GM19455 (cell line): ENCODE measurements at regions not wholly inside any gene's neighbourhood (a gene's known extent, or its start where the extent isn't known, plus 50 kb on each side); places are given as distances from the start of the nearest gene placed in this dataset.
"Not testable (repeated sequence)": the region's sequence is repeated elsewhere in the genome, so short reads cannot be mapped to it uniquely, and the experiment has no call there.

Experiments
- ATAC-seq: cut with Tn5 transposase; IDR thresholded peaks from one replicate; pipeline ENCODE4 v1.9.1; 2021; ENCODE audit not compliant: unreplicated experiment

DNA sequence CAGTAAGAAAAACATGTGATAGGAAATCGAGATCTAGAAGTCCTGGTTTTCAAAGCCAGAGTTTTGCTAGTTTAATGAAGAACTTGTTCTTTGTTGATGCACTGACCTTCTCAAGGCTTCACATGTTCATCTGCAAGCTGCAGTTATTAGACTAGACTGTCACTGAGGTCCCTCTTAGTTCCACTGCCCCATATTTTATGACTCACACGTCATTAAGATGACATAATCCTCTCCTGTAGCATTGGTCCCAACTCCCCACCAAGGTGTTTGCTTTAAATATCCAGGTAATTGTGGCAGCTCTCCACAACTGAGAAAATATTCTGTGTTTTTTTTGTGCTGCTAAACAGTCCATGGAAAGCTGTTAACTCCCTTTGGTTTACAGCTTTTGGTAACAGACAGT lies 149.7 kb downstream of the MREG start:
- ATAC-seq, result no peak

- ATAC-seq, result no peak
These were observed 151.0 kb downstream of the MREG start for GRCh38 chr2:215862351-215862771.

DNA sequence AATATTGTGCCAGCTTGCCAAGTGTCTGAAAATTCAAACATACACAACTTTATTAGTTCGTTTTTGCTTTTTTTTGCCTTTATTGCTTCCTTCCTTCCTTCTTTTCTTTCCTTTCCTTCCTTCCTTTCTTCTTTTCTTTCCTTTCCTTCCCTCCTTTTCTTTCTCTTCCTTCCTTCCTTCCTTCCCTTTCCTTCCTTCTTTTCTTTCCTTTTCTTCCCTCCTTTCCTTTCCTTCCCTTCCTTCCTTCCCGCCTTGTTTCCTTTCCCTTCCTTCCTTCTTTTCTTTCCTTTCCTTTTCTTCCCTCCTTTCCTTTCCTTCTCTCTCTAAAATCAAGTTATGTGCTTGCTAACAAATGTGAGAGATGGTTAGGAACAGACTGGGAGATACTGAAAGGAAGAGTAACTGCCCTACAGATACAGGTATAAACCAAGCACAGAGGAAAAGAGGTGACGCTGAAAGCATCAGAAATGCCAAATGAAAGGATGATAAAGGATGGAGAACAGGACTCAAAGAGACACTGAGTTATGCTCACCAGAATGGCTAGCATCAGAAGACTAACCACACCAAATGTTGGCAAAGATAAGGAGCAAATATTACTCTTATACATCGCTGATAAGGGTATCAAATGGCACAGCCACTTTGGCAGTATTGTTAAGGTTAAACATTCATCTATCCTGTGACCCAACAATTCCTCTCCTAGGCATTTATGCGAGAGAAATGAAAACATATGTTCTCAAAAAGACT lies 151.6 kb downstream of the MREG start:
- no peak for ATAC-seq

DNA sequence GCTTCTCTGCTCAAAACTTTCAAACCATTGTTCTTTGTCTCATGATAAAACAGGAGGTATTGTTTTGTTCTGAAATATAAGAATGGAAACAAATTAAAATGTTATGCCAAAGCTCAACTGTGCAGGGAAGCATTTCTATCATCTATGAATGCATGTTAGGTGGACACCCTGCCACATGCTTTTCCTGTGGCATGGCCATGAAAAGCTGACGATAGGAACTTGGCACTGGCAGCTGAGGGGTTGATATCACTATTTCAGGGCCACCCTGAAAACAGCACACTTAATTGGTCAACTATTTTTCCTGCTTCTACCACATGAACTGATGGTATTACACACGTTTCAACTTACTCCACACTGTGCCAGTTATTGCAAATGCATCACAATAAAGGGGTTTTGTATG lies 157.3 kb downstream of the MREG start:
- no peak for ATAC-seq

DNA sequence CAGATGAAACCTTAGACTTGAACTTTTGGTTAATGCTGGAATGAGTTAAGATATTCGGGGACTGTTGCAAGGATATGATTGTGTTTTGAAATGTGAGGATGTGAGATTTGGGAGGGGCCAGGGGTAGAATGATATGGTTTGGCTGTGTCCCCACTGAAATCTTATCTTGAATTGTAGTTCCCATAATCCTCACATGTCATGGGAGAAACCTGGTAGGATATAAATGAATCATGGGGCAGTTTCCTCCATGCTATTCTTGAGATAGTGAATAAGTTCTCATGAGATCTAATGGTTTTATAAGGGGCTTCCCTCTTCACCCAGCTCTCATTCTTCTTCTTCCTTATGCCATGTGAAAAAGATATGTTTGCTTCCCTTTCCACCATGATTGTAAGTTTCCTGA lies 158.0 kb downstream of the MREG start:
- not testable (repeated sequence) for ATAC-seq

DNA sequence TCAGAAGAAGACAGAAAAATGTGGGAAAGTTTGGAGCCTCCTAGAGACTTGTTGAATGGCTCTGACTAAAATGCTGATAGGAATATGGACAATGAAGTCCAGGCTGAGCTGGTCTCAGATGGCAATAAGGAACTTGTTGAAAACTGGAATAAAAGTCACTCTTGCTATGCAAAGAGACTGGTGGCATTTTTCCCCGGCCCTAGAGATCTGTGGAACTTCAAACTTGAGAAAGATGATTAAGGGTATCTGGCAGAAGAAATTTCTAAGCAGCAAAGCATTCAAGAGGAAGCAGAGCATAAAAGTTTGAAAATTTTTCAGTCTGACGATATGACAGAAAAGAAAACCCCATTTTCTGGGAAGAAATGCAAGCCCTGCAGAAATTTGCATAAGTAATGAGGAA lies 159.3 kb downstream of the MREG start:
- no peak for ATAC-seq

DNA sequence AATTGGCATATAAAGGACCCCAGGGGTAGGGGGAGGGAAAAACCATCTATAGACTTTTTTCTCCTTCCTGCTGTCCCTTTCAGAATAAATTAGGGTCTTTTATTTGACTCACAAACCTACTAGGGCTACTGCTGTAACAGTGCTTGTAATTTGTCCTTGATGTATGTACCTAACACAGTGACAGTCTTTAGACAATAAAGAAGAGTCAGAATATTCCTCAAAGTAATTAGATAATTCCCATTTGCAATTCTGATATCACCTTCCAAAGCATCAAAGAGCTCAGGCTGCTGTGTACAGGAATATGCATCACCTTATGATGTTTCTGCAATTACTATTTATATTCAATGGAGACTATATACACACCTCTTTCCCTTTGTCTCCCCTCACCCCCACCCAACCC lies 161.7 kb downstream of the MREG start:
- no peak for ATAC-seq

DNA sequence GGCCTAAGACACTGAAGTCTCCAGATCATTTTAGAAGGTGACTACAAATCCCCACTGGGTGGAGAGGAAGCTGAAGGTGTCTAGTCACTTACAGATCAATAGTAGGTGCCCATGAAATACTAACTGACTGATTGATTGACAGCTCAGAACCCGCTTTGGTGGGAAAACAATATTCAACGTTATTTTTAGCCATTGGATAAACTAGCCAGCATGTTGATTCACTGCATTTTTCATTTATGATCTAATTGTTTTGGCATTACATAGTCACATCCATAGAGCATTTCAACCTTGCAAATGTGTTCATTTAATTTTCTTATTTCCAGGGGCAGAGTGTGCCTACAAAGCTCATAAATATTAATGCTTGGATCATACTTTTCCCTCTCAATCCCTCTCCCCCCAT lies 162.3 kb downstream of the MREG start:
- ATAC-seq, result no peak

- ATAC-seq, result no peak
These were observed 163.0 kb downstream of the MREG start for GRCh38 chr2:215850380-215850779.

GRCh38 chr2:215849771-215850170 lies 163.6 kb downstream of the MREG start:
- no peak for ATAC-seq

- ATAC-seq, result no peak
These were observed 164.7 kb downstream of the MREG start for GRCh38 chr2:215848698-215849097.

DNA sequence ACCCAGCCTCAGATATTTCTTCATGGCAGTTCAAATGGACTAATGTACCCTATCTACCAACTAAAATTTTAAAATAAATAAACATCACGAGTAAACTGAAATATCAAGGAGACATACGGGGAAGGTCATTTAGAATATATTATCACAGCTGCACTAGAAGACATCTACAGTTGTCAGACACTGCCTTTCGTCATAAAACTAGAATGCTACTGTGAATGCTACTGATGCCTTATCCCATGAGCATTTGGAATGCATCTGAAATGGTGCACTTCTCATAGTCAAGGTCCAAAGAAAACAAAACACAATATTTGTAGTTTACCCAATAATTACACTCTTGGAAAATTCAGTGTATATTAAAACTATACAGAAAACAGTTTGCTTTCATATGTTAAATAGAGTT lies 165.2 kb downstream of the MREG start:
- ATAC-seq, result no peak

DNA sequence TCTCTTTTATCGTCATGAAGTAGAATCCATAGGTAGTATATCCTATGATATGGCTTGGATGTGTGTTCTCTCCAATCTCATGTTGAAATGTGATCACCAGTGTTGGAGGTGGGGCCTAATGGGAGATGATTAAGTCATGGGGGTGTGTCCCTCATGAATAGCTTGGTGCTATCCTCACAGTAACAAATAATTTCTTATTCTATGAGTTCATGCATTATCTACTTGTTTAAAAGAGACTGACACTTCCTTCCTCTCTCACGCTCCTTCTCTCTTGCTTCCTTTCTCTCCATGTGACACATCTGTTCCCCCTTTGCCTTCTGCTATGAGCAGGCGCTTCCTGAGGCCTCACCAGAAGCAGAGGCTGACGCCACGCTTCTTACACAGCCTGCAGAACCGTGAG lies 165.6 kb downstream of the MREG start:
- no peak for ATAC-seq

DNA sequence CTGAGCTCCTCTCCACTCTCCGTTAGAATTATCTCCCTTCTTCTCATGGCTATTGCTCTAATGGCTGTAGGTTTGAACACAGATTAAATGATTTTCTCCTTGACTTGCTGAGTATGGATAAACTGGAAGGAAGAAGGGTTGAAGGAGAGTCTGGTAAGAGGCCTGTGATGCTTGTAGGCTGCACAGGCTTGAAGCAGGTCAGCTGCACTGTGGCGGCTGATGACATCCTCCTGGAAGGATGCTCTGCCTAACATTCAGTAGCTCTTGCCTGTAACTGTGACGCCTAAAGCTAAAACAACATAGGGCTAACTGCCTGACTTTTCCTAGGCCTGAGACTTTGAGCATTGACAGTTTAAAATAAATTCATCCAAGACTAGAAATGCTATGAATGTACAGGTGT lies 166.3 kb downstream of the MREG start:
- no peak for ATAC-seq

DNA sequence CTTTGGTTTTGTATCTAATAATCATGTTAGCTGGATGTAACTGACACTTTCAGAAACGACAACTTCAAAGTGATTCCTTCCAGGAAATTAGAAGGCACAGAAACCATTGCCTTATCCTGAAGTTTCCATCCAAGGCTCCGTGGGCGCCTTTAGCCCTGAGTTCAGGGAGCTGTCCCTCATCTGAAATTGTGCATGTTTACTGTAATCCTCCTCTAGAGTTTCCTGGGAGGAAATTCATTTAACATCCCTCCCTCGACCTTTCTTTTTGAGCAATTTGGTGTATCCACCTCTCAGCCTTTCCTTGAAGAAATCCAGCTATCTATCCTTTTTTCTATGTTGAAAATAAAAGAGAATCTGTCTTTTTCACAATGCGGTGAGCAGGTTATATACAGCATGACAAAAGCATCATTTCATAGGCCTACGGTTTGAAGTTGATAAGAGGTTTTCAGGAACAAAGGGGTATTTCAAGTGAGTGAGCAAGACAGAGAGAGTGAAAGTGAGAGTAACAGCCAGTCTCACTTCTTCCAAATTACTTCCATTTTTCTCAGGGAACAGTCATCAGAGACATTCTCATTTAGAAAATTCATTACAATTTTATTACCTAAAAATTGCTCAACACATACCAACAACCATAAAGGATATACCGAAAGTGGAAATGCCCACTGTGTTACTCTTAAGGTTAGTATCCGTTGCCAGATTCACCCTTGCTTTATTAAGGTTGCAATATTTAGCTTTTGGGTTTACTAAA lies 167.3 kb downstream of the MREG start:
- ATAC-seq, result peak; percentile 58

- no peak for ATAC-seq
These were observed 169.8 kb downstream of the MREG start for GRCh38 chr2:215843579-215843978.

GRCh38 chr2:215841175-215841816 lies 172.1 kb downstream of the MREG start:
- ATAC-seq, result peak; percentile 3

GRCh38 chr2:215839816-215840215 lies 173.5 kb downstream of the MREG start:
- no peak for ATAC-seq

GRCh38 chr2:215839309-215839708 lies 174.0 kb downstream of the MREG start:
- no peak for ATAC-seq

GRCh38 chr2:215836881-215837280 lies 176.5 kb downstream of the MREG start:
- no peak for ATAC-seq

GRCh38 chr2:215835657-215836056 lies 177.7 kb downstream of the MREG start:
- ATAC-seq, result no peak

DNA sequence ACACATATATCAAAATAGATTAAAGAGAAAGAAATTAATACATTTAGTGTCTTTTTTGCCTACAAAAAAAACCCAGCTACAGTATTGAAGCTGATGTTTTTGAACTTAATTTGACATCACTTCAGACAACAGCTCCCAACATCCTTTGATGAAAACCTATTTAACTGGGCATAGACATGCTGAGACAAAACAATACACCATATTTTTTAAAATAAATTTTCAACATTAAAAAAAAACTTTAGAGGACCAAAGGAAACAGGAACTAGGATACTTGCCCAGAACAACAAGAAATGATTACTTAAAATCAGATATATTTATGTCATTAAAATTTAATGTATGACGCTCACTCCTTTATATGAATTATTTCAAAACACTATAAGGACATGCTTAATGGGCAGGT lies 178.1 kb downstream of the MREG start:
- ATAC-seq, result no peak
